Choroid plexus epithelial cell (primary cell): ENCODE measurements at regions not wholly inside any gene's neighbourhood (a gene's known extent, or its start where the extent isn't known, plus 50 kb on each side); places are given as distances from the start of the nearest gene placed in this dataset.

ENCODE experiments used
- DNase-seq: peaks from one replicate; pipeline ENCODE4 v3.0.0-alpha.2; 2010; ENCODE audit warnings: low read depth
- H3K4me3 ChIP-seq: 2 replicates; pipeline ENCODE4 v1.5.1; 2011; ENCODE audit warnings: low read depth, mild to moderate bottlenecking, control low read depth, low read length, moderate library complexity
- TF ChIP-seq, protein P1 (sequence below): conservative IDR thresholded peaks from 2 replicates; pipeline ENCODE4 v1.5.1; 2011; ENCODE audit warnings: low read depth, mild to moderate bottlenecking, control low read depth, inconsistent platforms, low read length, moderate library complexity

DNA sequence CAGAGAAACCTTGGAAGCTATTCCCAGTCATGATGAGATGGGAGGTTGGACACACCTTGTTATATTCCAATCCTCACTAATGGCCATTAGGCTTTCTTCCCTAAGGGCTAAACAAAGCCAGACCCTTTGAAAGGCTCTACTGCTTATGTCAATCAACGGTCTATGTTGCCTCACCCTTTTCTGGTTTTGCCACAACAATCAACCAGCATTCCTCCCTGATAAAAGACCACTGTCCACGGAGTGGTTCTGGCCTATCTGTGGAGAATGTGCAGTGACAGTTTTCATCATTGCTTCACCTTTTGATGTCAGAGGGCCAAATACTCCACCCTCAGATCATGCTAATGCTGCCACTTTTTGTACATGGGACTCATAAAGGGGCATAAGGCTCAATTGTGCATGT lies 913.4 kb downstream of the RPA4 start:
- TF ChIP-seq, protein P1, sequence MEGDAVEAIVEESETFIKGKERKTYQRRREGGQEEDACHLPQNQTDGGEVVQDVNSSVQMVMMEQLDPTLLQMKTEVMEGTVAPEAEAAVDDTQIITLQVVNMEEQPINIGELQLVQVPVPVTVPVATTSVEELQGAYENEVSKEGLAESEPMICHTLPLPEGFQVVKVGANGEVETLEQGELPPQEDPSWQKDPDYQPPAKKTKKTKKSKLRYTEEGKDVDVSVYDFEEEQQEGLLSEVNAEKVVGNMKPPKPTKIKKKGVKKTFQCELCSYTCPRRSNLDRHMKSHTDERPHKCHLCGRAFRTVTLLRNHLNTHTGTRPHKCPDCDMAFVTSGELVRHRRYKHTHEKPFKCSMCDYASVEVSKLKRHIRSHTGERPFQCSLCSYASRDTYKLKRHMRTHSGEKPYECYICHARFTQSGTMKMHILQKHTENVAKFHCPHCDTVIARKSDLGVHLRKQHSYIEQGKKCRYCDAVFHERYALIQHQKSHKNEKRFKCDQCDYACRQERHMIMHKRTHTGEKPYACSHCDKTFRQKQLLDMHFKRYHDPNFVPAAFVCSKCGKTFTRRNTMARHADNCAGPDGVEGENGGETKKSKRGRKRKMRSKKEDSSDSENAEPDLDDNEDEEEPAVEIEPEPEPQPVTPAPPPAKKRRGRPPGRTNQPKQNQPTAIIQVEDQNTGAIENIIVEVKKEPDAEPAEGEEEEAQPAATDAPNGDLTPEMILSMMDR = no peak
- DNase-seq = no peak
- H3K4me3 ChIP-seq = no peak overlapping the region

DNA sequence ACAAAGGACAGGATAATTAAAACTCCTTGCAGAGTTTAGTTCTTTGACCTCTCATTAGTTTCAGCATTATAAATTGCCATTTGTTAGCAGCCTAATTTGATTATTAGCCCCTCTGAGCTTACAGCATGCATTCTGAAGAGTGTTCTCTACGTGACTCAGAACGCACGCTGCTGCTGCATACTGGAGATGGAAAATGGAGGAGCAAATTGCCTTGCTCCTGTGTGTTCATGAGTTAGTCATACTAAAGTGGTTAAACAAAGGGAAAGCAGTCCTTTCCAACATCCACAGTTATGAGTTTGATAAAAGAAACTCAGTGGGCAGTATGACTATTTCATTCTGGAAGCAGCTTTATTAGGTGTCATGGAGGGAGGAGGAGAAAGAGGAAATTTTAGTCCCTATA lies 922.5 kb downstream of the RPA4 start:
- DNase-seq = no peak
- TF ChIP-seq, protein P1 = no peak
- no peak overlapping the region for H3K4me3 ChIP-seq

DNA sequence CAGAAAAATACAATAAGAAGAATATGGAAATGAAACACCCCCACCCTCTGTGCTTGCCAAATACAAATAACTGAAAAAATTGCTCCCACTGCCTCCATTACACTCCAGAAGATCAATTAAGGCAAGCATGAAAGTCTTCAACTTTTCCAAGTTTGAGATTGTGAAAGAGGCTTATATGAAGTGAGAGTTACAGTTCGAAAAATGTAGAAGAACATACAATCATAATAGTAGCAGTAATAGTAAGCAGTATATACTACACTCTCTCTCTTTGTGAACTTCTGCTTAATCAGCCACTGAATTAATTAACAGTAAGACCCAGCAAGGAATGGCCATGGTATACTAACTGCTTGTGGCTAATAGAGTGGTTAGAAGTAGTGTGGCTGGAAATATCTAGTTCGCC lies 923.2 kb downstream of the RPA4 start:
- TF ChIP-seq, protein P1 = no peak
- no peak for DNase-seq
- no peak overlapping the region for H3K4me3 ChIP-seq

DNA sequence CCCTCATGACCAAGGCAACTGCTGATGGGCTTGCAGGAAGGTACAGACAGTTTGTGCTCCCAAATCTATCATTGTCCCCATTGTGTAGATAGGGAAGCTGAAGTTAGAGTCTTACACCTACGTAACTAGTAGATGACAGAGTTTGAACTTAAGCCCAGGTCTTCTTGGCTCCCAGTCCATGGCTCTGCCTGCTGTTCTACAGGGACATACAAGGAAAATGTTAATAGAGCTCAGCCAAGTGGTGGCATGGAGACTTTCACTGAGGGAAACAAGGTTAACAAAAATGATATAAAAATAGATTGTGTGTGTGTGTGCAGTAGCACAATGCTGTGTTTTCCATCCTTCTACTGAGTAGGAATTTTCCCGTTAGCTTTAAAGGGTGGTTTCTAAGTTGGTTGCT lies 936.5 kb downstream of the RPA4 start:
- H3K4me3 ChIP-seq = no peak overlapping the region
- TF ChIP-seq, protein P1 = no peak
- no peak for DNase-seq

DNA sequence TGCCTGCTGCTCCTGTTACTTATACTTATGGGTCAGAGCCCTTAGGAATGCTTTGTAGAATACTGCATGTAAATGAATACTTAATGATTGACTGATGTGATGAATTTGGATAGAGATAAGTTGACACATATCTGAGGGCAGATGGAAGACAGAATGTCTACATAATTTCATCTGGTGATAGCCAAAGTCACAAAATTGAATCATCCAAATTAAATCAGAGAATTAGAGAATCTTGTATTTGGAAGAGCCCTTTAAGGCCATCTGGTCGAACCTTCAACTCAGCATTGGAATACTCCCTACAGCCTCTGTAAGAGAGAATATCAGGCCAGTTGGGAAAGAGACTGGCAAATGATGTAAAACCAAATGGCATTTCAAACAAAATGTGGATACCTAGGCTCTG lies 944.8 kb downstream of the RPA4 start:
- H3K4me3 ChIP-seq = no peak overlapping the region

GRCh38 chrX:97835969-97836368 lies 952.3 kb downstream of the RPA4 start:
- TF ChIP-seq, protein P1 = no peak
- DNase-seq = no peak
- H3K4me3 ChIP-seq = no peak overlapping the region

More for the DNA sequence above, 944.8 kb downstream of the RPA4 start:
- TF ChIP-seq, protein P1 = no peak
- DNase-seq = no peak

DNA sequence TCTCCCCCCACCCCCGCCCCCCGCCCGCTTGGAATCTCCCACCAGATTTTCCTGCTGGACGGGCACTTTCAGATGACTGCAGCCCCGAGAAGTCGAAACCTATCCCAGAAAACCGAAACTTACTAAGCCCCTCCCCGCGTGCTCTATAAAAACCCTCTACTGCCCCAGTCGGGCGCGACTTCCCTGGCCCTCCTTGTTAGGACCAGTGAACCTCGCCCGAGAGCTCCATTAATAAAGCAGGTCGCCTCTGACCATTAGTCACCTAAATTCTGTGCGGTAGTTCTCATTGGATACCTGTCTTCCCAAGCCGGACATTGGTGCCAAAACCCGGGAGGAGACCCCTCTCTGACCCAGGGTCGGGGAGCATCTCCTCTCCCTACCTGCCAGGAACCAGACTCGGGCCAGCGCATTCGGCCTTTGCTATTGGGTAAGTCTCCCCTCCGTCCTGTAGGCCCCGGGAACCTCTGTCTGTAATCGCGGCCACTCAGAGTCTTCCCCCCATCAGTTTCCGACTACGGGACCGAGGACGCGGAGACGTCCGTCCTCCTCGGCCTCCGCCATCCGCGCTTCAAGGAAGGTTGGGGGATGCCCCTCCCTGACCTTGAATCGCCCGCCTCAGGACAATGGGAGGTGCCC lies 958.0 kb downstream of the RPA4 start:
- TF ChIP-seq, protein P1 = no peak
- no peak for DNase-seq
- H3K4me3 ChIP-seq = no peak overlapping the region
